PFSK-1 (cell line): ENCODE measurements at regions not wholly inside any gene's neighbourhood (a gene's known extent, or its start where the extent isn't known, plus 50 kb on each side); places are given as distances from the start of the nearest gene placed in this dataset.
A peak's percentile ranks its signal among the peaks of the same experiment; 100 is the strongest.

Experiments used
- FOXP2 ChIP-seq: optimal IDR thresholded peaks from 2 replicates; pipeline ENCODE3; 2011; ENCODE audit warnings: borderline replicate concordance, control low read depth, inconsistent platforms; ENCODE audit not compliant: insufficient read depth; ENCODE audit errors: extremely low read length, extremely low read depth
- POLR2AphosphoS5 ChIP-seq: IDR thresholded peaks from 2 replicates; pipeline ENCODE4 v1.6.1; 2012; ENCODE audit warnings: low read depth, mild to moderate bottlenecking, control low read depth, low read length, moderate library complexity
- SIN3A ChIP-seq: IDR thresholded peaks from 2 replicates; pipeline ENCODE4 v1.6.1; 2012; ENCODE audit warnings: mild to moderate bottlenecking, low read length, moderate library complexity, borderline replicate concordance; ENCODE audit not compliant: insufficient read depth
- TAF1 ChIP-seq: IDR thresholded peaks from 2 replicates; pipeline ENCODE4 v1.6.1; 2012; ENCODE audit warnings: low read length, control low read depth, borderline replicate concordance; ENCODE audit not compliant: insufficient read depth
- TF ChIP-seq, protein P1 (sequence below), 2 experiments: IDR thresholded peaks; 2 replicates each; pipeline versions ENCODE4 v1.6.1 to v1.8.0; 2011 to 2012; ENCODE audit warnings: low read depth in 2 of 2, low read length in 2 of 2, control low read depth in 1 of 2, inconsistent platforms in 1 of 2, mild to moderate bottlenecking in 1 of 2, moderate library complexity in 1 of 2; ENCODE audit not compliant: insufficient read depth in 1 of 2

DNA sequence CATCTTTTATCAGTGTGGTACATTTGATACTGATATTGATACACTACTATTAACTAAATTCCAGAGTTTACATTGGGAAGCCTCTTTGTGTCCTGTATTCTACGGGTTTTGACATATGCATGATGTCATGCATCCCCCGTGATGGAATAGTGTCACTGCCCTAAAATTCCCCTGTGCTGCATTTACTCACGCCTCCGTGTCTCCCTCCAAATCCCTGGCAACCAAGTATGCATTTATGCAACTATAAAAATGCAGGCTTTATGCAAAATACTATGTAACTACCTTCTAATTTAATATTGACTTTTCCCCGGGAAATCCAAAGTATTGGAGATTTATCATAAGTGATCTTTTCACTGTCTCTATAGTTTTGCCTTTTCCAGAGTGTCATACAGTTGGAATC is 453.7 kb upstream of the RUNX1 start:
- TF ChIP-seq FOXP2 (no peak), SIN3A (no peak), POLR2AphosphoS5 (no peak), TAF1 (no peak)
- TF ChIP-seq, protein P1, sequence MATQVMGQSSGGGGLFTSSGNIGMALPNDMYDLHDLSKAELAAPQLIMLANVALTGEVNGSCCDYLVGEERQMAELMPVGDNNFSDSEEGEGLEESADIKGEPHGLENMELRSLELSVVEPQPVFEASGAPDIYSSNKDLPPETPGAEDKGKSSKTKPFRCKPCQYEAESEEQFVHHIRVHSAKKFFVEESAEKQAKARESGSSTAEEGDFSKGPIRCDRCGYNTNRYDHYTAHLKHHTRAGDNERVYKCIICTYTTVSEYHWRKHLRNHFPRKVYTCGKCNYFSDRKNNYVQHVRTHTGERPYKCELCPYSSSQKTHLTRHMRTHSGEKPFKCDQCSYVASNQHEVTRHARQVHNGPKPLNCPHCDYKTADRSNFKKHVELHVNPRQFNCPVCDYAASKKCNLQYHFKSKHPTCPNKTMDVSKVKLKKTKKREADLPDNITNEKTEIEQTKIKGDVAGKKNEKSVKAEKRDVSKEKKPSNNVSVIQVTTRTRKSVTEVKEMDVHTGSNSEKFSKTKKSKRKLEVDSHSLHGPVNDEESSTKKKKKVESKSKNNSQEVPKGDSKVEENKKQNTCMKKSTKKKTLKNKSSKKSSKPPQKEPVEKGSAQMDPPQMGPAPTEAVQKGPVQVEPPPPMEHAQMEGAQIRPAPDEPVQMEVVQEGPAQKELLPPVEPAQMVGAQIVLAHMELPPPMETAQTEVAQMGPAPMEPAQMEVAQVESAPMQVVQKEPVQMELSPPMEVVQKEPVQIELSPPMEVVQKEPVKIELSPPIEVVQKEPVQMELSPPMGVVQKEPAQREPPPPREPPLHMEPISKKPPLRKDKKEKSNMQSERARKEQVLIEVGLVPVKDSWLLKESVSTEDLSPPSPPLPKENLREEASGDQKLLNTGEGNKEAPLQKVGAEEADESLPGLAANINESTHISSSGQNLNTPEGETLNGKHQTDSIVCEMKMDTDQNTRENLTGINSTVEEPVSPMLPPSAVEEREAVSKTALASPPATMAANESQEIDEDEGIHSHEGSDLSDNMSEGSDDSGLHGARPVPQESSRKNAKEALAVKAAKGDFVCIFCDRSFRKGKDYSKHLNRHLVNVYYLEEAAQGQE (IDR thresholded peaks at IDR 0.05; ENCODE audit: insufficient read depth in 1 of 2, low read depth in 2 of 2, low read length in 2 of 2) = no peak

DNA sequence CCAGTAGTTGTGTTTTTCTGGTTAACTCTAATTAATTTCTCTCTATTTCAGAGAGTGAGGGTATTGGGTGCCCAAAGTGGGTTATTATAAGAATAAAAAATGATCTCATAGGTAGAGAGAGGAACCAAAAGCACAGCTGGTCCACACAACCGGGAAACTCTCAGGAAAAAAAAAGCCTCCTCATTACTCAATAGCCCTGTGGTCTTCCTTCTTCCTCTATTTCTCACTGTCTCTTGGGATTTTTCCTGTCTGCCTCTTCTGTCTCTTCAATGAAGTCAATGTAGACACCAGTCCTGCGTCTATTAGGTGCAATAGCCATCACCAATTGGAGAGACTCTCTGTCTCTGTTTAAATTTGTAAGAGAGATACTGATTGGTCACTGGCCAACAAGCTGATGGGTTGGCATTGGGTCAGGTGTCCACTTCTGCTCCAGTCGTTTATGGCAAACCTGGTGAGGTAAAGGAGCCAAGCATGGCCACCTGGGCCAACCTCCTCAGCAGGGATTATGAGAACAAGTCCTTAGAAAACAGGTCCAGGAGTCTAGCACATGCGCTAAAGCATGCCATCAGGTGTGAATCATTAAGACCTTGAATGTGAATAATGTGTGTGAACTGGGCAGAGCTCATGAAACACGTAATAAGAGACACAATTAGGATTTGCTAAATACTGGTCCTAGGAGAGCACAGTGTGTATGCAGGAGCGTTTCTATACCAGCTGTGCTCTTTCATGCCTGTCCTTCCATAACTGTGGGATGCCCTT is 443.0 kb upstream of the RUNX1 start:
- TF ChIP-seq, protein P1 (IDR thresholded peaks at IDR 0.05; ENCODE audit: insufficient read depth in 1 of 2, low read depth in 2 of 2, low read length in 2 of 2) = no peak
- TF ChIP-seq POLR2AphosphoS5 = no peak
- no peak for TF ChIP-seq TAF1
- TF ChIP-seq SIN3A = no peak
- TF ChIP-seq FOXP2 = no peak

DNA sequence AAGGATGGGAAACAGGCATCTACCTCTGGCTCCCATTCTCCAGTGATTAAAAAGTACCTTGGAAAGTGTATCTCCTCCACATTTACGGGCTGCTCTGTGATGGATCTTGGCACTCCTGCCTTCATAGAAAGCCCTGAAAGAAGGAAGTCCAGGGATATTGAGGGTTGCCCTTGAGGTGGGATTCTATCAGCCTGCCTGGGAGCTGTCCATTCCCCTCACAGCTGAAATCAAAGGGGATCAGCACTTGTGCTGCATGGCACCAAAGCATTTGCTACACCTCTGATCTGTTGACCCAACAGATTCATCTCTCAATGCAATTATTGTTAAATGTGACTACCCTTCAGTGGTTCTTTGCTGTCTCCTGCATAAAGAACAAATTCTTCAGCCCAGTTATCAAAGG is 442.0 kb upstream of the RUNX1 start:
- TF ChIP-seq FOXP2 = no peak
- TF ChIP-seq, protein P1 (IDR thresholded peaks at IDR 0.05; ENCODE audit: insufficient read depth in 1 of 2, low read depth in 2 of 2, low read length in 2 of 2) = peak; percentile 71 to 89

DNA sequence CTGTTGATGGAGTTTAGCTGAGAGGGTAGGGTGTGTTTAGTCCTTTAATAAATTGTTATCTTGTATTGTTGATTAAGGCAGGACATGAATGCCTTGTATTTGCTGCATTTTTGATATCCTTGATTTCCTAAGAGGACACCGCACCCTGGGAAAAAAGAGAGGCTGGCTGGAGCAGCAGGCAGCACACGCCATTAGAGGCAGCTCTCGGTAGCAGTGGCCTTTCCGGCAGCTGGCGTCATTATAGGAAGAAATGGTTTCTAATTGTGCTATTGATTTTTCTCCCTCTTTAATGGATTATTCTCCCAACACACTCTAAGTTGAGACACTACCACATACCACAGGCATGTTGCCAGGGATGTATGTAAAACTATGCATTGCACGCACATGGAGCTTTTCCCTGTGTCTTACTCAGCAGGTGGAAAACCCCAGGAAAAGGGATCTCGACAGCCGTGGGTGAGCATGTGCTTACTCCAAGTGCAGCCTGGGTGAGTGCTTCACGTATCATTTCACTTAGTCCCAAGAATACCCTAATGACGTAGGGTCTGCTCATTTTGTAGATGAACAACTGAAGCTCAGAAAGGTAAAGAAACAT is 440.4 kb upstream of the RUNX1 start:
- no peak for TF ChIP-seq SIN3A
- no peak for TF ChIP-seq POLR2AphosphoS5
- TF ChIP-seq TAF1 = no peak
- TF ChIP-seq FOXP2 = no peak
- TF ChIP-seq, protein P1 (IDR thresholded peaks at IDR 0.05; ENCODE audit: insufficient read depth in 1 of 2, low read depth in 2 of 2, low read length in 2 of 2) = no peak

DNA sequence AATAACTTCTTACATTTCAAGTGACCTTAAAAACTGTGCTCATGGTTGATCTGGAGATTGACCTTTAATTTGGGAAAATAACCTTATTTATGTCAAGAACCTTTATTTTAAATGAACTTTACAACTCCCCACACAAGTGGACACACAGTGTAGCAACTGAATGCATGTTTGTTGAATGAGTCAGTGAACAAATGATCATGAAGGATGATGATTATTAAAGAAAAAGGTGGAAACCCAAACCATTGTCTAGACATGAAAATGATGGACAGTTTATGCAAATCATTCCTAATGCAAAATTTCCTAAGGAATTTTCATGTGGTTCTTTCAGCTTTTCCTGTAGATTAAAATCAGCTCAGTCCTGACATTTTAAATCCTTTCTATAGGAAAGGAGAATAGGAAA is 439.8 kb upstream of the RUNX1 start:
- TF ChIP-seq POLR2AphosphoS5 (no peak), SIN3A (no peak), FOXP2 (no peak), TAF1 (no peak)
- TF ChIP-seq, protein P1 (IDR thresholded peaks at IDR 0.05; ENCODE audit: insufficient read depth in 1 of 2, low read depth in 2 of 2, low read length in 2 of 2) = no peak
